ENCODE measurements at regions not wholly inside any gene's neighbourhood (a gene's known extent, or its start where the extent isn't known, plus 50 kb on each side); places are given as distances from the start of the nearest gene placed in this dataset.
A peak's percentile ranks its signal among the peaks of the same experiment; 100 is the strongest.

GRCh38 chr15:87597346-87598052 lies 659.0 kb downstream of the NTRK3 start:
- Histone ChIP-seq H3K4me2 (ENCODE audit: low read depth, low read length) (no peak overlapping the region), H3K27ac (ENCODE audit: insufficient read depth, low read length) (no peak overlapping the region), H2AFZ (replicated peaks; ENCODE audit: low read length, poor library complexity) (no peak overlapping the region), H3K14ac (replicated peaks; ENCODE audit: low read depth, low read length) (no peak overlapping the region), H4K91ac (ENCODE audit: insufficient read depth, low read depth, low read length) (no peak overlapping the region), H3K18ac (ENCODE audit: low read depth, low read length) (no peak overlapping the region), H3K4me1 (ENCODE audit: control insufficient read depth, insufficient read depth, low read length) (no peaks in the 10 kb centered on the region), H4K8ac (ENCODE audit: low read depth in 2 of 2, low read length in 2 of 2) (no peak overlapping the region), H3K23ac (ENCODE audit: low read depth, low read length) (no peak overlapping the region), H4K20me1 (ENCODE audit: insufficient read depth, low read length) (no peaks in the 10 kb centered on the region), H2BK20ac (ENCODE audit: low read depth, low read length) (no peak overlapping the region), H3K56ac (ENCODE audit: extremely low read depth, insufficient read depth, low read length) (no peak overlapping the region), H3K36me3 (ENCODE audit: control insufficient read depth, insufficient read depth, low read length) (no peaks in the 10 kb centered on the region), H2BK120ac (ENCODE audit: low read depth, low read length) (no peak overlapping the region), H3K4me3 (ENCODE audit: insufficient read depth, low read depth, low read length) (no peak overlapping the region), H2BK15ac (ENCODE audit: low read depth, low read length) (no peak overlapping the region), H3K27me3 (ENCODE audit: control insufficient read depth, insufficient read depth, low read length) (no peaks in the 10 kb centered on the region), H2AK9ac (replicated peaks; ENCODE audit: low read depth, low read length, poor library complexity) (no peak overlapping the region), H3K4ac (ENCODE audit: low read depth, low read length) (no peak overlapping the region), H2BK5ac (ENCODE audit: low read depth, low read length, poor library complexity, severe bottlenecking) (no peak overlapping the region), H2AK5ac (ENCODE audit: low read depth, low read length) (no peak overlapping the region), H4K5ac (ENCODE audit: low read depth, low read length) (no peak overlapping the region), H3K79me1 (ENCODE audit: low read depth in 1 of 2, low read length in 2 of 2) (no peaks in the 10 kb centered on the region), H3K9ac (ENCODE audit: low read depth, low read length) (no peak overlapping the region), H3K9me1 (ENCODE audit: insufficient read depth, low read length) (no peaks in the 10 kb centered on the region), H3K9me3 (ENCODE audit: control insufficient read depth, insufficient read depth, low read length) (peaks cover 6% of the 10 kb centered on the region)
- DNase-seq (no peak), ATAC-seq (ENCODE audit: low read depth) (peak; percentile 65)
- CTCF ChIA-PET, result no interaction called here
- intact Hi-C loops (cut with micrococcal nuclease) (loop anchor here (10.0 kb wide), 1 partner anchor 253 kb away; no protein-coding TSS in a partner anchor), dilution Hi-C loops (cut with HindIII; ENCODE audit: low sequenced_read_pairs, unreplicated experiment) (no loop called here), in situ Hi-C loops (cut with MboI; ENCODE audit: low sequenced_read_pairs) (no loop called here)
- POLR2A ChIA-PET (ENCODE audit: unreplicated experiment), result no interaction called here
- WGBS, 2 experiments (ENCODE audit: extremely low coverage in 2 of 2, insufficient read length in 1 of 2), result no CpG with 5 or more reads among the region's 2 CpGs
- TF ChIP-seq SMC3 (IDR thresholded peaks at IDR 0.05; ENCODE audit: low read depth, low read length), result no peak
- no peak for TF ChIP-seq MXI1 (IDR thresholded peaks at IDR 0.05; ENCODE audit: borderline replicate concordance, low read depth, low read length)
- no peak for TF ChIP-seq RCOR1 (IDR thresholded peaks at IDR 0.05; ENCODE audit: insufficient replicate concordance, low read length)
- no peak for TF ChIP-seq BHLHE40 (IDR thresholded peaks at IDR 0.05; ENCODE audit: low read depth, low read length)
- TF ChIP-seq RFX5 (IDR thresholded peaks at IDR 0.05; ENCODE audit: low read depth, low read length), result no peak
- no peak for TF ChIP-seq MAZ (IDR thresholded peaks at IDR 0.05; ENCODE audit: borderline replicate concordance, low read depth, low read length)
- TF ChIP-seq POLR2A (IDR thresholded peaks at IDR 0.05; ENCODE audit: low read depth, low read length), result no peak
- TF ChIP-seq CHD1 (IDR thresholded peaks at IDR 0.05; ENCODE audit: low read depth, low read length), result no peak
- TF ChIP-seq FOS (IDR thresholded peaks at IDR 0.05; ENCODE audit: low read depth, low read length), result no peak
- no peak for TF ChIP-seq RAD21 (IDR thresholded peaks at IDR 0.05; ENCODE audit: low read length)
- TF ChIP-seq ELK1 (IDR thresholded peaks at IDR 0.05; ENCODE audit: borderline replicate concordance, low read depth, low read length), result no peak
- TF ChIP-seq MAFK (IDR thresholded peaks at IDR 0.05; ENCODE audit: low read depth, low read length), result no peak
- TF ChIP-seq USF2 (IDR thresholded peaks at IDR 0.05; ENCODE audit: low read depth, low read length), result no peak
- no peak for TF ChIP-seq CEBPB (IDR thresholded peaks at IDR 0.05; ENCODE audit: low read depth, low read length)
- TF ChIP-seq CTCF (conservative IDR thresholded peaks at IDR 0.05; ENCODE audit: low read depth, low read length), result no peak
- TF ChIP-seq NFE2L2 (IDR thresholded peaks at IDR 0.05; ENCODE audit: low read depth, low read length), result no peak
- BruUV-seq (replicated peaks), result no TSS peak
